Naive thymus-derived CD8-positive, alpha-beta T cell (primary cell): ENCODE measurements at regions not wholly inside any gene's neighbourhood (a gene's known extent, or its start where the extent isn't known, plus 50 kb on each side); places are given as distances from the start of the nearest gene placed in this dataset.

Experiments
- ATAC-seq, 2 donors: fragments of 150-1000 bp; cut with Tn5 transposase in 1 of 2; sonication (Bioruptor Pico), chemical (Tn5 transposase) in 1 of 2; 1 replicate in 1 of 2; 2 replicates in 1 of 2; pipeline ENCODE4 v1.10.0; 2021; ENCODE audit warnings: mild to moderate bottlenecking in 2 of 2, moderate library complexity in 2 of 2
- POLR2A ChIA-PET: fragments of 350-600 bp; sonication (Branson Sonifier 250); formaldehyde crosslinking; loops from one replicate; lab custom pipeline; 2021; ENCODE audit warnings: antibody characterized with exemption; lab: Charles Lee
- DNase-seq, 10 donors: peaks; one replicate each; pipeline versions ENCODE4 v3.0.0 to v3.0.0-alpha.2; 2020 to 2022
- H3K27ac Mint-ChIP-seq, 10 donors: one replicate each; pipeline ENCODE4 v1.8.0; 2020 to 2022; ENCODE audit warnings: mild to moderate bottlenecking in 10 of 10, mixed read lengths in 10 of 10, moderate library complexity in 4 of 10, inconsistent platforms in 1 of 10
- H3K27me3 Mint-ChIP-seq, 5 donors: one replicate each; pipeline ENCODE4 v1.8.0; 2021 to 2022; ENCODE audit warnings: mixed read lengths in 5 of 5
- H3K36me3 Mint-ChIP-seq, 3 donors: one replicate each; pipeline ENCODE4 v1.8.0; 2020 to 2022; ENCODE audit warnings: mixed read lengths in 3 of 3, mild to moderate bottlenecking in 2 of 3, inconsistent platforms in 1 of 3
- H3K4me1 Mint-ChIP-seq, 4 donors: one replicate each; pipeline ENCODE4 v1.8.0; 2021 to 2022; ENCODE audit warnings: mixed read lengths in 4 of 4
- H3K4me3 Mint-ChIP-seq, 10 donors: one replicate each; pipeline ENCODE4 v1.8.0; 2020 to 2022; ENCODE audit warnings: mild to moderate bottlenecking in 10 of 10, mixed read lengths in 10 of 10, moderate library complexity in 6 of 10, inconsistent platforms in 1 of 10
- H3K9me3 Mint-ChIP-seq, 9 donors: one replicate each; pipeline ENCODE4 v1.8.0; 2020 to 2022; ENCODE audit warnings: mixed read lengths in 9 of 9, mild to moderate bottlenecking in 3 of 9, inconsistent platforms in 1 of 9, moderate library complexity in 1 of 9

DNA sequence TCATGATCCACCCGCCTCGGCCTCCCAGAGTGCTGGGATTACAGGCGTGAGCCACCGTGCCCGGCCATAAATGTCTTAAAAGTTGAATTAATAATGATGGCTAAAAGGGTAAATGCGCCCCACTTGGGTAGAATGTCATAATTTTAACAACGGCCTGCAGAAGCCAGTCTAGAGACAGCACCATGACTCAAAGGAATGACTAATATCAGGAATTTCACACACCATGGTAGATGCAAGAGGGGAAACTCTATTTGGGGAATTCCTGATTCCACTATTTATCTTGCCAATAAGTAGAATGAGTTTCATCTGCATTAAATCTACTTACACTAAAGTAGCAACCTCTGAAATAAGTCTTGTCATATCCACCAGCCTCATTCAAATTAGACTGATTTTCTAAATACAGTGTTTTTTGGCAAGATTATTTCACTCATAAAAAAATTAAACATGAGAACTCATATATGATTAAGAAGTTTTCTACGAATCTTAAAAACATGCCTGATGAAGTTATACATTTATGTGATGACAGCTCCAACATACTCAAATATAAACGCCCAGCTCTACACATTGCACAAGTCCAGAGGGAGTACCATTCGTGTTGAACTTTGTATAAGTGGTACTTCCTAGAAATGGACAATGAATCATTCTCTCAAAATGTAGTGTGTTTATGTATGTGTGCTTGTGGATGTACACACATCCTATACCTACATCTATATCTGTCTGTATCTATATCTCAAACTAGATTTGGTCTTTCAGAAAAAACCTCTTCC, 309.7 kb downstream of the IRS1 start:
- ATAC-seq (no peak), DNase-seq (no peak)
- H3K36me3 Mint-ChIP-seq = no peaks in the 10 kb centered on the region
- no peak overlapping the region for H3K27ac Mint-ChIP-seq
- H3K4me1 Mint-ChIP-seq = no peaks in the 10 kb centered on the region
- H3K4me3 Mint-ChIP-seq = no peak overlapping the region
- no peaks in the 10 kb centered on the region for H3K9me3 Mint-ChIP-seq
- POLR2A ChIA-PET = no interaction called here
- H3K27me3 Mint-ChIP-seq = peaks cover 1 to 9% (median 5%) of the 10 kb centered on the region in 5 donors

DNA sequence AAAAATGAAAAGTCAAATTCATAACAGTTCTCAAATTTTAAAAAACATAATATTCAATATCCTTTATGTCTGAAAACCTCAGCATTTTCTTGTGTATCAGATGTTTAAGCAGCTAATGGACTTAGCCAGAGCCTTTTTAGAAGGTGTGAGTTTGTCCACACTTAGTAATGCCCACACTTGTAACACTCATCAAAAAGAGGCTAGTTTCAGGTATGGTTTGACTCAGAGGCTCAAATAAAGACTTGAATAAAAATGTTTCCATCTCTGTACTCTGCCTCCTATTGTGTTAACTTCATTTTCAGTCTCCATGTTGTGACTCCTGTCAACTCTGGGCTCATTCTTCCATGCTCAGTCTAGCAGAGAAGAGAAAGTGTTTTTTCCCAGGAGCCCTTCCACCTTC, 311.6 kb downstream of the IRS1 start:
- DNase-seq (no peak), ATAC-seq (no peak)
- no peaks in the 10 kb centered on the region for H3K4me1 Mint-ChIP-seq
- H3K9me3 Mint-ChIP-seq = no peaks in the 10 kb centered on the region
- peaks cover 5 to 26% (median 13%) of the 10 kb centered on the region in 5 donors for H3K27me3 Mint-ChIP-seq
- POLR2A ChIA-PET = no interaction called here
- H3K36me3 Mint-ChIP-seq = no peaks in the 10 kb centered on the region
- no peak overlapping the region for H3K4me3 Mint-ChIP-seq
- no peak overlapping the region for H3K27ac Mint-ChIP-seq

DNA sequence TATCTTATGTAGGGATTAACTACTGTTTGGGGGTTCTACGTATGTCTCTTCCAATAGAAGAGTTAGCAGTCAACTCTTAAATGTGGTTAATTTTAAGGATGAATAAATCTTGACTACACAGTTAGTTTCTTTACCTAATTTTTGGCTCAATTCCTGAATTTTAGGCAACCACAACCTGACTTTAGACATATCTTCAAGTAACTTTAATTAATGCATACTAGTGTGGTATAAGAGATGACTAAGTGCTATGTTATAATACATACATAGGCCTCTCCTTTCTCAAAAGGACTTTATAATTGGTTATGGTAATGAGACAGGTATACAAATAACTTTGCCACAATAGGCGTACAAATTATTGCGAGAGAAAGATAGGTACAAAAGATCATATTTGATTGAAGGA, 312.0 kb downstream of the IRS1 start:
- Mint-ChIP-seq H3K36me3 (no peaks in the 10 kb centered on the region), H3K27me3 (peaks cover 5 to 26% (median 11%) of the 10 kb centered on the region in 5 donors), H3K4me3 (no peak overlapping the region), H3K27ac (no peak overlapping the region), H3K4me1 (no peaks in the 10 kb centered on the region), H3K9me3 (no peaks in the 10 kb centered on the region)
- ATAC-seq (no peak), DNase-seq (no peak)
- POLR2A ChIA-PET = no interaction called here

DNA sequence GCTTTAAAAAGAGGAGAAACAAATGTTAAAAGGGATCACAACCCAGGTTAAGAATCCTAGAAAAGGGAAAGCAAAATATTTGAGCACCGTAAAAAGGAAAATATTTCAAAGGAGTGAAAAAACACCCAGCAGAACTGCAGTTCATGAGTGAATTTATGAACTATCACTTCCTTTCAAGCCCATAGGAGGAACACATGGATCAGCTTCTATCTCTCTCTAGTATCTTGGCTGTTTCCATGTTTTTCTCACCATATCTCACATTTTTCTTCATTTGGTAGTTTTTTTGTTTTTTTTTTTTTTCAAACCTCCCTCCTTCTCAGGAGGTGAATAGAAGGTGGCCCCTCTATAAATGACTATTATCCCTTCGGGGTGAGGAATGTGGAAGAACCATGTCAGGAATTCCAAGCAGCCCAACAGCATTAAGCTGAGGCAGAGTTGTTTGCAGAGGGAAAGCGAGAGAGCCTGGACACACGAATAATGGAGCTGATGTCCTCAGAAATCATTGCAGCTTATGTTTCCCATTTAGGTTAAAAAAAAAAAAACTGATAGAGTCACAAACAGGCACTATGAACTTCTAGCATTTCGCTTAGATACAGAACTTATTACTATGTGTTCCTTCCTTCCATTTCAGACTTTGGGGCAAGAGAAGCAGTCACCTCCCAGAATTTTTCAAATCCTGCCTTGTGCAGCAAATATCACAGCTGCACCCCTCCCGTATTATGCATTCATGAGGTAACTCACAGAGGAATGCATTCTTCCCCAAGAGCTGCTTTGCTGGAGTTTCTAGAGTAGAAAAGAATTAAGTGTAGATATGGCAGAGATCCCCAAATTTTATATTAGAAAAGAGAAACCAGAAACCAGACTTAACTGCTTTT, 315.6 kb downstream of the IRS1 start:
- Mint-ChIP-seq H3K9me3 (no peaks in the 10 kb centered on the region), H3K27me3 (peaks cover 3 to 26% (median 10%) of the 10 kb centered on the region in 5 donors), H3K27ac (no peak overlapping the region), H3K4me1 (no peaks in the 10 kb centered on the region), H3K4me3 (no peak overlapping the region), H3K36me3 (no peaks in the 10 kb centered on the region)
- DNase-seq (no peak), ATAC-seq (no peak)
- POLR2A ChIA-PET = no interaction called here

DNA sequence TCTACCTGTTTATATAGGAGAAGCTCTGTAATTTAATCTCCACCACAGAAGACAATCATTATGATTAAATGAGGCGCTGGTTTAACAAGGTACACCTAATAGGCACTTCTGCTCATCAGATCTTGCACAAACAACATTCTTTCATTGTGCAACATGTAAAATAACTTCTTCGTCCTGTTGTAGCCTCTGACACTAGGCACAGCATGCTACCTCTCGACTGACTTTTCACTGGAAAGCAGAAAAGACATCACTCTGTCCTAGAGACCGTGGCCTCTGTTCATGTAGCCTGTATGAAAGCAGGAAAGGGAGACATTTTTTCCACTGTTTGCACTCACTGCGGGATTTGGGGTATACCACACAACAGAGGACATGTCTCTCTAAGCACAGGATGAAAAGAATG, 316.5 kb downstream of the IRS1 start:
- H3K27me3 Mint-ChIP-seq = peaks cover 3 to 33% (median 14%) of the 10 kb centered on the region in 5 donors
- no peaks in the 10 kb centered on the region for H3K9me3 Mint-ChIP-seq
- DNase-seq (no peak), ATAC-seq (no peak)
- H3K4me1 Mint-ChIP-seq = no peaks in the 10 kb centered on the region
- no peak overlapping the region for H3K4me3 Mint-ChIP-seq
- no peaks in the 10 kb centered on the region for H3K36me3 Mint-ChIP-seq
- H3K27ac Mint-ChIP-seq = no peak overlapping the region
- POLR2A ChIA-PET = no interaction called here

DNA sequence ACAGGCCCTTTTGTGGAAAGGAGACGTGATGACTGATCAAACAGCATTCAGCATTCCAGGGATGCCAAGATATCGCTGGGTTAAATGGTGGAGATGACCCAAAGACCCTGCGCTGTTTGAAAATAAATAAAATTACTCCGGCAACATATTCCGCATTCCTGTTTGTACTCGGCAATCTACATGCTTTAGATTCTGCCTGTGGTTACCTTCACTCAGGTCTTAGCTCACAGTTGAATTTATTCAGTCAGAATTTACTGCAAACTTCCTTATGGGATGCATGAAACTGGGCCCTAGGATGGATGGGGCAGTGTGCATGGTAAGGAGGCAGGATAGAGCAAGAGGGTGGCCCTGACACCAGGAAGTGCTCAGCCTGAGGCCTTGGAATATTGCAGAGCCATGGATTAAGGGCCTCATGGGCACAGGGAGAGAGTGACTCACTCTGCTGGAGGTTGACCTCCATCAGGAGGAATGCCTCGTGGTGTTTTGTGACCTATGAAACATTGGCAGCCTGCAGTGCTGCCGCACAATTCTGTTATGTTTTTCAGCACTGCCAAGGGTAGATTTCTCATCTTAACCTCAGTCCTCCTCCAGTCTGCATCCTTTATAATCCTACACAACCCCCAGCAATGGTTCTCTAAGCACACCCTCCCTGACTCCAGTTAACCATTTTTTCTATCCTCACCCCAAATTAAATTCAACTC, 321.4 kb downstream of the IRS1 start:
- peaks cover 2 to 14% (median 8%) of the 10 kb centered on the region in 5 donors for H3K27me3 Mint-ChIP-seq
- no peak for ATAC-seq
- no peak overlapping the region for H3K4me3 Mint-ChIP-seq
- H3K4me1 Mint-ChIP-seq = no peaks in the 10 kb centered on the region
- DNase-seq = no peak
- POLR2A ChIA-PET = no interaction called here
- no peak overlapping the region for H3K27ac Mint-ChIP-seq
- no peaks in the 10 kb centered on the region for H3K36me3 Mint-ChIP-seq
- peaks cover 0 to under 1% (median 0%) of the 10 kb centered on the region in 9 donors for H3K9me3 Mint-ChIP-seq

DNA sequence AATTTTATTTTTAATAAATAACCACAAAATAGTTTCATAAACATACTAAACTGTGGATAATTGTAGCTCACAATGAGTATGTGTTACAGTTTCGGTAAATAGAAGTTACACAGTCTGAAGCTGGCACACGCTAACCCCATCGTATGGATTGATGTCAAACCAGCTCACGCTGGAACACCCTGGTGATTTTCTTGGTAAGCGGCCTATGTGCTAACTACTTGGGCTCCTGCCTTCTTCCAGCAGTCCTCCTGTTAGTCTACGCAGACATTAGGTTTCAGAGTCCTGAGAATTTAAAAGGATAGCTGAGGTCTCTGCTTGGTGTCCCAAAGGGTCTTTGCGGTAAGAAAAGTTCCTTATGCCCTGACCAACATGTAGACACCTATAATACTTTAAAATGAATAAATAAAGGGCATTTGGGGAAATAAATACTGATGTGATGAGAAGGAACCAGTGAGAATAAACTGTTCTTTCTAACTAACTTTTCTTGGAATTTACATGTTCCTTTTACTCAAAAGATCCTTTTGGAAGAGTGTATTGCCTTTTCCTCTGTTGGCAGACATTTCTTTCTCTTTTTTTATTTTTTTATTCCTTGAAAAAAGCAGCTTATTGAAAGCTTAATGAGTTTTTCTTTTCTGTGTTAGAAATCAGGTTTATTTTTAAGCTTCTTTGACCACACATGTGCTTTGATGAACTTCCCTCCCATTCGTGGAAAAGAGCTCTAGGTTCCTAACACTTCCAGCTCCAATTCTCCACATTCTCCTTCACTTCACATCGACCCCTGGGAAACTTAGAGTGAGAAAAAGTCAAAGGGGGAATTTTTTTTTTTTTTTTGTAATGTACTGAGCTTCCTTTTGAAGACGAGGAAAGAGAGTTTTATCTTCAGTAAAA, 322.2 kb downstream of the IRS1 start:
- no peaks in the 10 kb centered on the region for H3K36me3 Mint-ChIP-seq
- peaks cover 5 to 10% (median 8%) of the 10 kb centered on the region in 5 donors for H3K27me3 Mint-ChIP-seq
- H3K9me3 Mint-ChIP-seq = peaks cover 0 to 4% (median 0%) of the 10 kb centered on the region in 9 donors
- no peak overlapping the region for H3K4me3 Mint-ChIP-seq
- ATAC-seq = no peak
- H3K27ac Mint-ChIP-seq = no peak overlapping the region
- H3K4me1 Mint-ChIP-seq = no peaks in the 10 kb centered on the region
- DNase-seq = no peak
- POLR2A ChIA-PET = no interaction called here

DNA sequence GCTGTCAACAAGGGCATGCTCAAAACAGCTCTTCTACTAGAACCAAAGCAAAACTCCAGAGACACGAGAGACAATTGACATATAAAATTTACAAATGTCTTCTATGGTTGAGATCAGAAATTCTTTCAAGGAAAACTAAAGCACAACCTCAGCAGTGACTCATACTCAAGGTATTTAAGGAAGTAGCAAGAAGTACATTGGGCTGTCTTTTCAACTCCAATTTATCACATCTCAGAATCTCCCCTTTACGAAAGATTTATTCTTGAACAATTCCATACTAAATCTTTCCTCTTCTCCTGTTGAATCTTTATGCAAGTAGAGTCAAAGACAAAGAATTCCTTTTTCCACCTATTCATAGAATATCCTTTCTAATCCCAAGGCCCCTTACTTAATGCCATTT, 324.0 kb downstream of the IRS1 start:
- H3K36me3 Mint-ChIP-seq = no peaks in the 10 kb centered on the region

DNA sequence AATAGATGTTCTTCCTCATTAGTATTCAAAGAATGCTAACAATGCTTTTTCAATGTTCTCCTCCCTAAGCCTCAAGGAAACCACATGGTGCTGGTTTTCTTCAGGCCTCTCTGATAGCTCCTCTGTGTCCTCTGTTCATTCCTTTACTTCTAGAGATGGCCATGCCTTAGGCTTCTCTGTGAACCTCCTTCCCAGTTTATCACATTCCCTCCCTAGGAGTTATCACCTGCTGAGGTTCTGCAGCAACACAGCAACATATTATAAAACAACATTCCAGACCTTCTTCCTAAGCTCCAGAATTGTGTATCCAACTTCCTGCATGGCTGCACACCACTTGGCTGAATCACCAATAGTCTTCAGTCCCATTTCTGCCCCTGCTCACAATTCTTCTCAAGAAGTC, 325.5 kb downstream of the IRS1 start:
- POLR2A ChIA-PET = no interaction called here
- H3K27me3 Mint-ChIP-seq = peaks cover 5 to 12% (median 8%) of the 10 kb centered on the region in 5 donors
- H3K36me3 Mint-ChIP-seq = no peaks in the 10 kb centered on the region
- ATAC-seq = no peak
- H3K27ac Mint-ChIP-seq = peak overlapping the region in 1 of 10 donors; percentile 0
- H3K4me1 Mint-ChIP-seq = no peaks in the 10 kb centered on the region
- H3K9me3 Mint-ChIP-seq = peaks cover 0 to 4% (median 0%) of the 10 kb centered on the region in 9 donors
- H3K4me3 Mint-ChIP-seq = no peak overlapping the region
- DNase-seq = no peak

More for the DNA sequence above, 324.0 kb downstream of the IRS1 start:
- no peak overlapping the region for H3K27ac Mint-ChIP-seq
- no peak overlapping the region for H3K4me3 Mint-ChIP-seq
- no peaks in the 10 kb centered on the region for H3K4me1 Mint-ChIP-seq
- H3K27me3 Mint-ChIP-seq = peaks cover 5 to 12% (median 9%) of the 10 kb centered on the region in 5 donors
- peaks cover 0 to 4% (median 0%) of the 10 kb centered on the region in 9 donors for H3K9me3 Mint-ChIP-seq
- DNase-seq (no peak), ATAC-seq (no peak)
- POLR2A ChIA-PET = no interaction called here

DNA sequence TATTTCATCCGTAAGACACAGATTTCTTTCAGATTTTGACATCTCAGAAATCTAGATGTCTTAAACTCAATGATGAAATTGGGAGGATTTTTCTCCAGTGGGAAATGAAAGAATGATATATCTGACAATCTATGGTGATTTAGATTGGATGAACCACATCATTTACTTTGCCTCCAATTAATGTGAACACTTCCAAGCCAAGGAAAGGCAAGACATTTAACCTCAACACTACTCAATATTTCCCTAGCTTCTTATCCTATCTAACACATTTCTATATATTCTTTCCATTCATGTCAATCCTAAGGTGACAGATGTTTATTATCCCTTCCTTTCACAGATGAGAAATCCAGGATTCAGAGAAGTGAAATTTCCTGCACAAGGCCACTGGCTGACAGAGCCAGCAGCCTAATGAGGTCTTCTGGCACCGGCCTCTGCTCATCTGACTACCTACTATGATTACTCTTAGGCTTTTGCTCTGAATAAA, 327.6 kb downstream of the IRS1 start:
- H3K9me3 Mint-ChIP-seq = peaks cover 0 to 4% (median 0%) of the 10 kb centered on the region in 9 donors
- H3K4me1 Mint-ChIP-seq = no peaks in the 10 kb centered on the region
- no peak overlapping the region for H3K4me3 Mint-ChIP-seq
- no peaks in the 10 kb centered on the region for H3K36me3 Mint-ChIP-seq
- DNase-seq (no peak), ATAC-seq (no peak)
- H3K27ac Mint-ChIP-seq = no peak overlapping the region
- peaks cover 0 to 8% (median 4%) of the 10 kb centered on the region in 5 donors for H3K27me3 Mint-ChIP-seq
- POLR2A ChIA-PET = no interaction called here

DNA sequence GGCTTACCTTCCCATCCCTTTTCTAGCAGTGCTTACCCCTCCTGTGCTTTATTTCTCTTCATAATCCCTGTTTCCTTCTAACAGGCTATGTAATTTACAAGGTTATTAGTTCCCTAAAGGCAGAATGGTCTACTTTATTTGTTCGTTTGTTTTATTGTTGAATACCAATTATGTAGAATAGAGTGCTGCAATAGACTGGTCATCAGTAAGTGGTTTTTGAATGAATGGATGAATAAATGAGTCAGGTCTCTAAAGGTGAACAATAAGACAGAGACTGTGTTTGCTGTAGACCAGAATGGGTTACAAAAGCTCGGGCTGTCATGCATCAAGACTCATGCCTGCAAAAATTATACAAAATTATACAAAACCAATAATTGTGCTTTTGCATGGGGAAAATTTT, 332.0 kb downstream of the IRS1 start:
- H3K27ac Mint-ChIP-seq = no peak overlapping the region
- no peak for ATAC-seq
- H3K27me3 Mint-ChIP-seq = peaks cover 0 to 4% (median under 1%) of the 10 kb centered on the region in 5 donors
- no peak overlapping the region for H3K4me3 Mint-ChIP-seq
- no peaks in the 10 kb centered on the region for H3K4me1 Mint-ChIP-seq
- DNase-seq = no peak
- no peaks in the 10 kb centered on the region for H3K36me3 Mint-ChIP-seq
- POLR2A ChIA-PET = no interaction called here
- H3K9me3 Mint-ChIP-seq = peaks cover 0 to 3% (median 0%) of the 10 kb centered on the region in 9 donors

DNA sequence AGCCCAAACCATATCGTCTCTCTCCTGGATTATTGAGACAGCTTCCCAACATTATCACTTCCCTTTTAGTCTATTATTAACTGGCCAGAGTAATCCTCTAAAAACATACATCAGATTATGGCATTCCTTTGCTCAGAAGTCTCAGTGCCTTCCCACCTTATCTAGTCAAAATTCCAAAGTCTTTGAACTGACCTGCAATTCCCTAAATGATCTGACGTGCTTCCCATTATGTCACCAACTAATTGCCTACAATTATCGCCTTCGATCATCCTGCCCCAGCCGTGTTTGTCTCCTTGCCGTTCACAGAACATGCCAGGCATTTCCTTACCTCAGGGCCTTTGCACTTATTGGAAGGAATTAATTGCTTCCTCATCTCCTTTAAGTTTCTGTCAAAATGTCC, 332.4 kb downstream of the IRS1 start:
- Mint-ChIP-seq H3K27me3 (peaks cover 0 to 3% (median 1%) of the 10 kb centered on the region in 5 donors), H3K4me1 (no peaks in the 10 kb centered on the region), H3K9me3 (peaks cover 0 to 8% (median 2%) of the 10 kb centered on the region in 9 donors), H3K4me3 (no peak overlapping the region), H3K27ac (no peak overlapping the region), H3K36me3 (no peaks in the 10 kb centered on the region)
- POLR2A ChIA-PET = no interaction called here
- ATAC-seq (no peak), DNase-seq (no peak)
